Thymus (tissue), 11 donors: ENCODE measurements at regions not wholly inside any gene's neighbourhood (a gene's known extent, or its start where the extent isn't known, plus 50 kb on each side); places are given as distances from the start of the nearest gene placed in this dataset.

Experiments
- DNase-seq, 9 donors: peaks; one replicate each; pipeline ENCODE4 v3.0.0-alpha.2; 2013; ENCODE audit warnings: low spot score in 9 of 9, low read depth in 6 of 9, missing footprints in 1 of 9
- H3K27ac ChIP-seq, 2 donors: one replicate each; pipeline ENCODE4 v1.5.1; 2013; ENCODE audit warnings: control low read depth in 1 of 2, low read depth in 1 of 2, low read length in 1 of 2, mild to moderate bottlenecking in 1 of 2, moderate library complexity in 1 of 2
- H3K27me3 ChIP-seq, 2 donors: one replicate each; pipeline ENCODE4 v1.5.1; 2013; ENCODE audit warnings: low read length in 1 of 2; ENCODE audit not compliant: control insufficient read depth in 2 of 2, insufficient read depth in 1 of 2
- H3K36me3 ChIP-seq, 2 donors: one replicate each; pipeline ENCODE4 v1.5.1; 2013; ENCODE audit warnings: low read length in 1 of 2, mild to moderate bottlenecking in 1 of 2, moderate library complexity in 1 of 2; ENCODE audit not compliant: control insufficient read depth in 2 of 2, insufficient read depth in 2 of 2
- H3K4me1 ChIP-seq, 2 donors: one replicate each; pipeline ENCODE4 v1.5.1; 2013; ENCODE audit warnings: low read length in 2 of 2; ENCODE audit not compliant: control insufficient read depth in 2 of 2, insufficient read depth in 2 of 2
- H3K4me3 ChIP-seq, 2 donors: one replicate each; pipeline ENCODE4 v1.5.1; 2013; ENCODE audit warnings: low read length in 2 of 2, control low read depth in 1 of 2, mild to moderate bottlenecking in 1 of 2
- H3K9me3 ChIP-seq, 2 donors: one replicate each; pipeline ENCODE4 v1.5.1; 2013; ENCODE audit warnings: low read length in 1 of 2, mild to moderate bottlenecking in 1 of 2; ENCODE audit not compliant: control insufficient read depth in 2 of 2, insufficient read depth in 1 of 2
- WGBS: extraction: QIAGEN DNeasy Blood & Tissue Kit; methylation state at CpG from one replicate; pipeline ENCODE4 v1.1.7; 2013; 5-methylcytosine and 5-hydroxymethylcytosine counted together
- donor health status: healthy.

DNA sequence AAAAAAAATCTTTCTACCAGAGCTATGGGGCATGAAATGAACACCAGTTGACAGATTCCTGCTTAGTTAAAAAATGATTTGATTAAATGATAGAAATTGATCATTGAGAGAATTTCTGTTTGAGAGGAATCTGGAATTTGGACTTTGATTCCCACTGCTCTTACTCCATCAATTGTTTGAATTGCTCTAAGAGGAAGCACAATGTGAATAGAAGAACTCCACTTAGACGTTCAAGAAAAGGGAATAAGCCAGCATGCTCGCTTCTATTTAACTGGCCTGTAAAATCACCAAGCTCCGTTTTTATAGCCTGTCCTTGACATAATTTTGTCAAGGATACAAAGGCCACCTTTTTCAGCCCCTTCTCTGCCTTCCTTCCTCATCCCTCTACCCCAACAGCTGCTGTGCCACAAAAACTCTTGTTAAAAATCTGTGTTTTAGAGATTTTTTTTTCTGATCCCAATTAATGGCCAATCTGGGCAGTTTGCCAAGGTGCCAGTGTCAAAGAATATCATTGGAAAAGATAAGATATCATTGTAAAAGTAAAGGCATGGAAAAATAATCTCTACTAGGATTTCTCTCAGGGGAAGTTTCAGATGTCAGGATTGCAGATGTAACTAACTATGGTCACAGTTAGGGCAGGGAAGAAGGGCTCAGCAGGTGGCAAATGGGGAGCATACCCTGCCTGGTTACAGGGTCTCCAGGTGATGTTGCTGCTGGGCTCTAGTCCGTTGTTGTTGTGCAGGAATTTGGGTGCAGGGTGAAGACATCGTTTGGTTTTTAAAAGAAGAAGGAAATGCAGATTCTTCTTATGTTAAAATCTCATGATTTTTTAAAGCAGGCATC is 301.8 kb upstream of the PDZRN3 start:
- DNase-seq: no peak
- no peaks in the 10 kb centered on the region for H3K36me3 ChIP-seq
- WGBS: 53% methylated on average over 5 of the region's 5 CpGs
- H3K9me3 ChIP-seq: peaks cover 0 to 3% of the 10 kb centered on the region in 2 donors
- no peak overlapping the region for H3K27ac ChIP-seq
- no peaks in the 10 kb centered on the region for H3K4me1 ChIP-seq
- no peak overlapping the region for H3K4me3 ChIP-seq
- H3K27me3 ChIP-seq: no peaks in the 10 kb centered on the region

DNA sequence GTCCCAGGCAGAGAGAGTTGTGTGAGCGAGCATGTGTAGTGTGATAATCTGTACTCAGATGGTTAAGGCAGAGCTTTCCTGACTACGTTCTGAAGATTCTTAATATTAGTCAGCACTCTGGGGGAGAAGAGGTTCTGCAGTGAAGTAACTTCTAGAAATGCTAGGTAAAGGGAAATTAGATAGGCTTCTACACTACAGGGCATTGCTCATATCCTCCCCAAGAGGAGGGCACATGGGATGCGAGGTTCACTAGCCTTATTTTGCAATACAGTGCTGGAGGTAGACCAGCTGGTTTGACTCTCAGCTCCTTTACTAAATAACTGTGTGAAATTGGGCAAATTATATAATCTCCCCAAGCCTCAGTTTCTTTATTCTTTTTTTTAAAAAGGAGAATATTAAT is 300.3 kb upstream of the PDZRN3 start:
- WGBS: 91% methylated on average over 3 of the region's 3 CpGs
- Histone ChIP-seq H3K27ac (no peak overlapping the region), H3K36me3 (no peaks in the 10 kb centered on the region), H3K27me3 (no peaks in the 10 kb centered on the region), H3K4me3 (no peak overlapping the region), H3K4me1 (no peaks in the 10 kb centered on the region), H3K9me3 (peaks cover 0 to 3% of the 10 kb centered on the region in 2 donors)
- no peak for DNase-seq

DNA sequence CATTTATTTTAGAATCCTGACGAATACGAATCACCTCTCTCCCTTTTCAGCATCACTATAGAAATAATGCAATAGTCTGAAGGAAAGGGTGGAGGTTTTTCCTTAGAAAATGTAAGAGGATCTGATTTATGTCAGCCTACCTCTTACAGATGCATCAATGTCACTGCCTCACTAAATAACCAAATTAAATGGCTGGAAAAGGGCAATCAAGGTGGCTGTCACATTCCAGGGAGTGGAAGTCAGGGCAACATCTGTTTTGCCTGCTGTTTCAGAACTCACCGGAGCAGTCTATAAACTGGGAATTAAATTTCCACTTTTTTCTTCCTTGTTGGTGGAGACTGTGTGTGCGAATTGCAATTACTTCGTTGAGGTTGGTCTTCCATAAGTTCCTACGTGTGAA is 299.3 kb upstream of the PDZRN3 start:
- no peaks in the 10 kb centered on the region for H3K36me3 ChIP-seq
- DNase-seq: no peak
- H3K4me3 ChIP-seq: no peak overlapping the region
- no peaks in the 10 kb centered on the region for H3K27me3 ChIP-seq
- H3K4me1 ChIP-seq: no peaks in the 10 kb centered on the region
- no peak overlapping the region for H3K27ac ChIP-seq
- 93% methylated on average over 6 of the region's 6 CpGs for WGBS
- H3K9me3 ChIP-seq: peaks cover 0 to 3% of the 10 kb centered on the region in 2 donors

GRCh38 chr3:73917643-73918042 is 292.9 kb upstream of the PDZRN3 start:
- Histone ChIP-seq H3K4me1 (no peaks in the 10 kb centered on the region), H3K36me3 (no peaks in the 10 kb centered on the region), H3K4me3 (no peak overlapping the region), H3K27ac (no peak overlapping the region), H3K9me3 (peaks cover 0 to 3% of the 10 kb centered on the region in 2 donors), H3K27me3 (no peaks in the 10 kb centered on the region)
- WGBS: 97% methylated on average over 2 of the region's 2 CpGs
- no peak for DNase-seq

DNA sequence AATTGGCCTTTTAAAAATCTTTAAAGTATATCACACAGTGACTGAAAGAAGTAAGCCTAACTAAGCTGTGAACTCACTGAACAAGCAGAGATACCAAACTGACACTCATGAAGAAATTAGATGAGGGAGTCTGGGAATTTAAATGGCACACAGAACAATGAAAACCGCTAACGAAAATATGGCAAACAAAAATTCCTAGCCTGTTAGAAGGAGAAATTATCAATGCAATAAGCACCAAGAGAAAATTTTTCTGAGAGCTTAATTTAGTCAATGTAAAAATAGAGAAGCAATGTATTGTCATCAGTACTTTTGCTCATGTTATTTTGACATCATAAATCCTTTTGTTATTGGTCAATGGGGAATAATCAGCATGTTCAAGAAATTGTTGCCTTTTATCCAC is 291.1 kb upstream of the PDZRN3 start:
- Histone ChIP-seq H3K36me3 (no peaks in the 10 kb centered on the region), H3K27me3 (no peaks in the 10 kb centered on the region), H3K4me3 (no peak overlapping the region), H3K27ac (no peak overlapping the region), H3K4me1 (no peaks in the 10 kb centered on the region), H3K9me3 (no peaks in the 10 kb centered on the region)
- WGBS: 95% methylated on average over 2 of the region's 2 CpGs
- DNase-seq: no peak

GRCh38 chr3:73908218-73908617 is 283.5 kb upstream of the PDZRN3 start:
- H3K36me3 ChIP-seq: no peaks in the 10 kb centered on the region
- no peak for DNase-seq
- H3K9me3 ChIP-seq: no peaks in the 10 kb centered on the region
- H3K27me3 ChIP-seq: no peaks in the 10 kb centered on the region
- H3K4me1 ChIP-seq: no peaks in the 10 kb centered on the region
- H3K4me3 ChIP-seq: no peak overlapping the region
- WGBS: 96% methylated on average over 3 of the region's 3 CpGs
- no peak overlapping the region for H3K27ac ChIP-seq

DNA sequence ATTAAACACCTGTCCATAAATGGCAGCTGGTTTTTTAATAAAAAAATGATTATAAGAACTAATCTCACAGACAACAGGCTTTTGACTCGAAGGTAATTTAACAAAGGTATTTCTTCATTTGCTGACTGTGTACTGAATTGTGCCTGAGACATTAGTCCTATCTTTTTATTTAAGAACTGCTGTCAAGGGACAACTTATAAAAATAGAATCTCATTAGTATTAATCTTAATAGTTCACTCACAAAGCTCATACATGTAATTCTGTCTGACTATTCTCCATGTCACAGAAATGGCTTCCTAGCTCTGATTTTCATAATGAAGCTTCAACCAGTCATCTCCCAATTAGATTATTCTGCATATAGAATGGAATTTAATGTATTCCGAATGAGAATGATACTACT is 276.9 kb upstream of the PDZRN3 start:
- WGBS: 85% methylated on average over 2 of the region's 2 CpGs
- no peak for DNase-seq
- no peaks in the 10 kb centered on the region for H3K9me3 ChIP-seq
- no peak overlapping the region for H3K27ac ChIP-seq
- H3K4me1 ChIP-seq: no peaks in the 10 kb centered on the region
- H3K36me3 ChIP-seq: no peaks in the 10 kb centered on the region
- no peaks in the 10 kb centered on the region for H3K27me3 ChIP-seq
- no peak overlapping the region for H3K4me3 ChIP-seq

DNA sequence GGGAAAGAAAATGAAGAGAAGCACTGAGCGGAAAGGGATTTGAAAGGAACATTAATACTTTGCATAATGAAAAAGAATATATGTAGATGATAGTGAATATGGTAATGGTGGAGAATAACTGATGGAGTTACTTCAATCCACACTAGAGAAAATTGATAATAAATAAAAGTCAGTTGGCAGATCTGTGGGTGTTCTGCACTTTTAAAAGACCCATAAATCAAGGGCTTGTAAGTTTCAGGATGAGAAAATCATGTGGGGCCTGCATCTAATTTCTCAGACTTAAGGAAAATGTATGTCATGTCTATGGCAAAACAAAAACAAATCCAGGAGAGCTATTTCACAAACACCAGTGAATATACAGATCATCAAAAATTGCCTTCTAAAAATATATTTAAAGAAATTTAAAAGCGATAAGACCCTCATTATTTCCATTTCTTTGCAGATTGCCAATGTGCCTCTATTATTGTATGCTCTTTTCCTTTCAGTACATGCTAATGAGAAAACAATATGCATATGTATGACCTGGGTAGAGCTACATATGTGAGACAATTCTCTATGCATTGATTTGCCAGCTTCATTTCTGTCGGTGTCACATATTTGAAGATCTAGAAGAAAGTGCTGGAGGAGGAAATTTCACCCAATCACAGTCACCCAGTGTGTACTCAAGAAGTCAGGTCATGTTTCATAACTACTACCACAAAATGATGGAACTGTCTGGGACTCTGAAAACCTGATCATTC is 269.9 kb upstream of the PDZRN3 start:
- DNase-seq: no peak
- Histone ChIP-seq H3K36me3 (no peaks in the 10 kb centered on the region), H3K9me3 (no peaks in the 10 kb centered on the region), H3K27ac (no peak overlapping the region), H3K27me3 (no peaks in the 10 kb centered on the region), H3K4me3 (no peak overlapping the region), H3K4me1 (no peaks in the 10 kb centered on the region)
- 96% methylated on average over 3 of the region's 3 CpGs for WGBS

- 96% methylated on average over 2 of the region's 2 CpGs for WGBS
- Histone ChIP-seq H3K27me3 (no peaks in the 10 kb centered on the region), H3K4me1 (no peaks in the 10 kb centered on the region), H3K4me3 (no peak overlapping the region), H3K27ac (no peak overlapping the region), H3K9me3 (no peaks in the 10 kb centered on the region), H3K36me3 (no peaks in the 10 kb centered on the region)
- no peak for DNase-seq
Observed at GRCh38 chr3:73893089-73893488, 268.3 kb upstream of the PDZRN3 start.
